Endodermal cell (in vitro differentiated cells): ENCODE measurements at regions not wholly inside any gene's neighbourhood (a gene's known extent, or its start where the extent isn't known, plus 50 kb on each side); places are given as distances from the start of the nearest gene placed in this dataset.

Experiments
- DNase-seq: peaks from one replicate; pipeline ENCODE4 v3.0.0-alpha.2; 2017
- H3K27ac ChIP-seq: 2 replicates; pipeline ENCODE4 v1.5.1; 2013; ENCODE audit warnings: mild to moderate bottlenecking, low read depth, low read length, moderate library complexity
- H3K27me3 ChIP-seq: 2 replicates; pipeline ENCODE4 v1.6.1; 2013; ENCODE audit warnings: mild to moderate bottlenecking, low read length, moderate library complexity; ENCODE audit not compliant: insufficient read depth, control insufficient read depth, poor library complexity, severe bottlenecking
- H3K36me3 ChIP-seq: 2 replicates; pipeline ENCODE4 v1.7.0; 2013; ENCODE audit warnings: mild to moderate bottlenecking, low read length, moderate library complexity; ENCODE audit not compliant: control insufficient read depth, insufficient read depth
- H3K4me1 ChIP-seq: one replicate; pipeline ENCODE4 v1.7.0; 2013; ENCODE audit warnings: low read length; ENCODE audit not compliant: control insufficient read depth, insufficient read depth
- H3K4me3 ChIP-seq: 2 replicates; pipeline ENCODE4 v1.5.1; 2013; ENCODE audit warnings: mild to moderate bottlenecking, low read length, moderate library complexity
- H3K9ac ChIP-seq: 2 replicates; pipeline ENCODE4 v1.6.1; 2013; ENCODE audit warnings: mild to moderate bottlenecking, low read length, moderate library complexity; ENCODE audit not compliant: poor library complexity, severe bottlenecking; ENCODE audit errors: extremely low read depth
- H3K9me3 ChIP-seq: 2 replicates; pipeline ENCODE4 v1.6.1; 2013; ENCODE audit warnings: mild to moderate bottlenecking, low read length, moderate library complexity; ENCODE audit not compliant: control insufficient read depth
- H3K27ac Mint-ChIP-seq: 2 replicates; pipeline ENCODE4 v1.8.0; 2020; ENCODE audit warnings: mixed read lengths
- H3K27me3 Mint-ChIP-seq: 2 replicates; pipeline ENCODE4 v1.8.0; 2021; ENCODE audit warnings: mild to moderate bottlenecking, mixed read lengths; ENCODE audit not compliant: insufficient read depth
- H3K36me3 Mint-ChIP-seq: 2 replicates; pipeline ENCODE4 v1.8.0; 2020; ENCODE audit warnings: low read depth, mixed read lengths
- H3K4me1 Mint-ChIP-seq: 2 replicates; pipeline ENCODE4 v1.8.0; 2020; ENCODE audit warnings: mixed read lengths
- H3K4me3 Mint-ChIP-seq: 2 replicates; pipeline ENCODE4 v1.8.0; 2020; ENCODE audit warnings: mild to moderate bottlenecking, moderate library complexity, mixed read lengths
- H3K9me3 Mint-ChIP-seq: 2 replicates; pipeline ENCODE4 v1.8.0; 2020; ENCODE audit warnings: mild to moderate bottlenecking, mixed read lengths
- WGBS, 2 experiments: methylation state at CpG; one replicate each; pipeline versions ENCODE4 v1.1.5 to v1.1.7; 2013; ENCODE audit warnings: missing lambda C conversion rate in 2 of 2, mixed read lengths in 1 of 2; ENCODE audit not compliant: insufficient coverage in 1 of 2, insufficient read length in 1 of 2; 5-methylcytosine and 5-hydroxymethylcytosine counted together
- TF ChIP-seq, protein P1 (sequence below): fragments of 200-600 bp; sonication (generic); conservative IDR thresholded peaks from 2 replicates; pipeline ENCODE4 v1.5.0; 2021; ENCODE audit warnings: antibody characterized with exemption, mild to moderate bottlenecking

- Histone ChIP-seq H3K27me3 (no peaks in the 10 kb centered on the region), H3K4me3 (no peak overlapping the region), H3K4me1 (no peaks in the 10 kb centered on the region), H3K9me3 (no peaks in the 10 kb centered on the region), H3K27ac (no peak overlapping the region), H3K36me3 (no peaks in the 10 kb centered on the region), H3K9ac (no peak overlapping the region)
- Mint-ChIP-seq H3K36me3 (no peaks in the 10 kb centered on the region), H3K9me3 (no peaks in the 10 kb centered on the region), H3K27me3 (peaks cover 6% of the 10 kb centered on the region), H3K4me3 (no peak overlapping the region), H3K4me1 (no peaks in the 10 kb centered on the region), H3K27ac (no peak overlapping the region)
- WGBS, 2 experiments: 90 to 91% methylated on average over 2 of the region's 2 CpGs
- DNase-seq: no peak
- TF ChIP-seq, protein P1, sequence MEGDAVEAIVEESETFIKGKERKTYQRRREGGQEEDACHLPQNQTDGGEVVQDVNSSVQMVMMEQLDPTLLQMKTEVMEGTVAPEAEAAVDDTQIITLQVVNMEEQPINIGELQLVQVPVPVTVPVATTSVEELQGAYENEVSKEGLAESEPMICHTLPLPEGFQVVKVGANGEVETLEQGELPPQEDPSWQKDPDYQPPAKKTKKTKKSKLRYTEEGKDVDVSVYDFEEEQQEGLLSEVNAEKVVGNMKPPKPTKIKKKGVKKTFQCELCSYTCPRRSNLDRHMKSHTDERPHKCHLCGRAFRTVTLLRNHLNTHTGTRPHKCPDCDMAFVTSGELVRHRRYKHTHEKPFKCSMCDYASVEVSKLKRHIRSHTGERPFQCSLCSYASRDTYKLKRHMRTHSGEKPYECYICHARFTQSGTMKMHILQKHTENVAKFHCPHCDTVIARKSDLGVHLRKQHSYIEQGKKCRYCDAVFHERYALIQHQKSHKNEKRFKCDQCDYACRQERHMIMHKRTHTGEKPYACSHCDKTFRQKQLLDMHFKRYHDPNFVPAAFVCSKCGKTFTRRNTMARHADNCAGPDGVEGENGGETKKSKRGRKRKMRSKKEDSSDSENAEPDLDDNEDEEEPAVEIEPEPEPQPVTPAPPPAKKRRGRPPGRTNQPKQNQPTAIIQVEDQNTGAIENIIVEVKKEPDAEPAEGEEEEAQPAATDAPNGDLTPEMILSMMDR: no peak
Measured at GRCh38 chr17:71995590-71995989, 125.2 kb upstream of the SOX9 start.

DNA sequence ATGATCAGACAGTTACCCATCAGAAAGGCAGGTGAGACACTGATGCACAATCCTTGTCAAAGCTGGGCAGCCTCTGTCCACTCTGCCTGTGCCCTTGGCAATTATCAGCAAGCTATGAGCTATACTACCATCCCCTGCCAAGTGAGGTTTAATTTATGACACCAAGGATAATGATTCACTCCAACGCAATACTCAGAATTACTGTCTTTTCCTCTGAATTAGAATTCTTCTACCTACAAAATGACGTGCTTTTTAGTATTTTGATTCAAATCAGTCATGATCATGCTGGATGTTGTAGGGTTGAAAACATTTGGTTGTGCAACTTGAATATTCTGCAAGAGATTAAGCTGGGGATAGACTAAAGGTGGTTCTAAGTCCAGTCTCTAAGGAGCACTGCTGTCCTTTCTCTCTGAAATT, 116.8 kb upstream of the SOX9 start:
- H3K9ac ChIP-seq: no peak overlapping the region
- H3K36me3 ChIP-seq: no peaks in the 10 kb centered on the region
- Mint-ChIP-seq H3K4me1 (no peaks in the 10 kb centered on the region), H3K27me3 (peaks cover 15% of the 10 kb centered on the region), H3K36me3 (no peaks in the 10 kb centered on the region), H3K9me3 (no peaks in the 10 kb centered on the region), H3K27ac (no peak overlapping the region), H3K4me3 (no peak overlapping the region)
- 89% methylated on average over 2 of the region's 2 CpGs; no CpG with 5 or more reads in 1 of the 2 experiments for WGBS, 2 experiments
- TF ChIP-seq, protein P1: no peak
- no peak overlapping the region for H3K27ac ChIP-seq
- H3K4me3 ChIP-seq: no peak overlapping the region
- peaks cover 5% of the 10 kb centered on the region for H3K27me3 ChIP-seq
- H3K4me1 ChIP-seq: no peaks in the 10 kb centered on the region
- DNase-seq: no peak
- no peaks in the 10 kb centered on the region for H3K9me3 ChIP-seq

DNA sequence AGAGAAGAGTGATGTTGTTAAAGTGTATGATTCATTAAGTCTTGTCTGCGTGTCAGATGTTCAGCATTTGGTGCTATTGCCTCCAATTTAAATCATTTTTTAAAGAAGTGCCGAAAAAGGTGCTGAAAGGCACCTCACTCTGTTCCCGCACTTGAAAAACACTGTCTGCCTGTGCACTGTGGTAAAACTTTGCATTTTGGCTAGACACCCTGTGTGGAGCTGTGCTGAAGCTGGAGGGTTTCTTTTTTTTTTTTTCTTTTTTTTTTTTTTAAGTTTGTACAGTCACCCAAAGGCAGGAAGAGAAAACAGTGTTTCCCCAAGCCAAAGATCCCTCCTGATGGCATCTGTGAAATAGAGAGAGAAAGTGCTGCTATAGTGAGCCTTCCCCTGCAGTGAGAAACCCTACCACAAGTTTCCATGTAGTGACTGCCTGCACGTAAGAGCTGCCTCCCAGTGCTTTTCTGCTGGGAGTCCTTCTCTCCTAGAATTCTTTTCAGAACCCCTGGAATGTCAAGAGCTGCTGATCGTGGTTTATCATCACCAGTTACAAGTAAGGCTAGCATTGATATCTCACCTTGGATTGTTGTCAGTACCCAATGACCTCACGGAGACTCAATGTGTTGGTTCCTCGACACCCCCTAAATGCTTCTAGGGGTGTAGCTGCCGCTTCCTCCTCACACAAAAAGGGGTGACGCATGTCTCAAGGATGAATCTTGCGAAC, 116.0 kb upstream of the SOX9 start:
- Histone ChIP-seq H3K27me3 (peaks cover 5% of the 10 kb centered on the region), H3K9ac (no peak overlapping the region), H3K4me1 (no peaks in the 10 kb centered on the region), H3K36me3 (no peaks in the 10 kb centered on the region), H3K27ac (no peak overlapping the region), H3K9me3 (no peaks in the 10 kb centered on the region), H3K4me3 (no peak overlapping the region)
- Mint-ChIP-seq H3K27me3 (peaks cover 15% of the 10 kb centered on the region), H3K36me3 (no peaks in the 10 kb centered on the region), H3K4me3 (no peak overlapping the region), H3K4me1 (no peaks in the 10 kb centered on the region), H3K9me3 (no peaks in the 10 kb centered on the region), H3K27ac (no peak overlapping the region)
- TF ChIP-seq, protein P1: no peak
- WGBS, 2 experiments: 88 to 94% methylated on average over 10 of the region's 10 CpGs
- DNase-seq: no peak
